HL-60 (cell line): ENCODE measurements at regions not wholly inside any gene's neighbourhood (a gene's known extent, or its start where the extent isn't known, plus 50 kb on each side); places are given as distances from the start of the nearest gene placed in this dataset.

Experiments used
- DNase-seq, 2 experiments: peaks; one replicate each; pipeline ENCODE4 v3.0.0-alpha.2; 2010 to 2020; ENCODE audit warnings: low read depth in 1 of 2, low spot score in 1 of 2
- H3K27ac ChIP-seq: fragments of 250-450 bp; sonication (Bioruptor Pico); replicated peaks from 2 replicates; pipeline ENCODE4 v1.5.1; 2020; ENCODE audit warnings: mild to moderate bottlenecking, moderate library complexity
- H3K27me3 ChIP-seq: fragments of 250-450 bp; sonication (Bioruptor Pico); 2 replicates; pipeline ENCODE4 v1.5.1; 2021; ENCODE audit warnings: mild to moderate bottlenecking, moderate library complexity; ENCODE audit not compliant: insufficient read depth, poor library complexity, severe bottlenecking
- H3K4me3 ChIP-seq: replicated peaks from 2 replicates; pipeline ENCODE4 v1.5.1; 2011; ENCODE audit warnings: mild to moderate bottlenecking, control low read depth, low read length; ENCODE audit not compliant: insufficient read depth
- GABPA ChIP-seq: IDR thresholded peaks from 2 replicates; pipeline ENCODE4 v1.6.1; 2012; ENCODE audit warnings: low read depth
- POLR2AphosphoS5 ChIP-seq: IDR thresholded peaks from 2 replicates; pipeline ENCODE4 v1.6.1; 2012; ENCODE audit warnings: low read depth
- SPI1 ChIP-seq: IDR thresholded peaks from 2 replicates; pipeline ENCODE4 v1.6.1; 2012; ENCODE audit warnings: low read depth, mild to moderate bottlenecking, borderline replicate concordance
- TF ChIP-seq, protein P1 (sequence below): IDR thresholded peaks from one replicate; pipeline ENCODE4 v1.5.1; 2011; ENCODE audit warnings: low read length, control low read depth, inconsistent platforms; ENCODE audit not compliant: insufficient read depth
- TF ChIP-seq, protein P2 (sequence below): IDR thresholded peaks from 2 replicates; pipeline ENCODE4 v1.6.1; 2012; ENCODE audit warnings: low read depth; ENCODE audit not compliant: insufficient replicate concordance

DNA sequence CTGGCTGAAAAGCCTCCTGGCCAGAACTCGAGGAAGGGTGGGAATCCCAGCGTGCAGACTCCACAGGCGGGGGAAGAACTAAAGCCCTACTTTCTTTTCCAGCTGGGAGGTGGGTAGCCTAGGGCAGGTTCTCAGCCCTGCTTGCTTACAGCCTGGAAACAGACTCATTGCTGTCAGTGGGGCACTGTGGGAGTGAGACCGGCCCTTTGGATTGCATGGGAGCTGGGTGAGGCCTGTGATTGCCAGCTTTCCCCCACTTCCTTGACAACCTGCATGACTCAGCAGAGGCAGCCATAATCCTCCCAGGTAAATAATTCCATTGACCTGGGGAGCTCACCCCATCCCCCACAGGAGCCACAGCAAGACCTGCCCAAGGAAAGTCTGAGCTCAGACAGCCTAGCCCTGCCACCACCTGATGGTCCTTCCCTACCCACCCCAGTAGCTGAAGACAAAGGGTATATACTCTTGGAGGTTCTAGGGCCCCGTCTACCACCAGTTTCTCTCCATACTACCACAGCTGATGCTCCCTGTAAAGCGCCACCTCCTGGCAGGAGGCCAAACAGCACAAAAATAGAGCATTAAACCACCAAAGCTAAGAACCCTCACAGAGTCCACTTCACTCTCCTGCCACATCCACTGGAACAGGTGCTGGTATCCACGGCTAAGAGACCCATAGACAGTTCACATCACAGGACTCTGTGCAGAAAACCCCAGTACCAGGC, 294.1 kb downstream of the SEC23A start:
- TF ChIP-seq GABPA (no peak), POLR2AphosphoS5 (no peak)
- Histone ChIP-seq H3K27me3 (no peaks in the 10 kb centered on the region), H3K27ac (no peak overlapping the region), H3K4me3 (no peak overlapping the region)
- no peak for DNase-seq

DNA sequence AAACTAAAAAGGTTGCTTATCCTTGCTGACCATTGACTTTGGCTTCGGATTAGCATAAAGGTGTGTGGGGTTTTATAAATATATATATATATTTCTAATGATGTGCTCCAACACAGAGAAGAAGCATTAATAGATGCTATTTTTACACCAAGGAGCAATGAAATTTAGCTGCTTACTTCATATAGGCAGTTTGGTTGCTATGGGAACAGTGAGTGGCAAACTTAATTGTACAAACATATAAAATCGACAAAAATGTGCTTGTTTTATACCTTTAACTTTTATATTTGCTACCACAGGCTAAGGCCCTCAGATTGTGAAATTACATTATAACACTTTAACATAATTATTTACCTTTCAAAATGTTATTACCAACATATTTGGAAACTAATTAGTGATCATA, 303.4 kb downstream of the SEC23A start:
- Histone ChIP-seq H3K4me3 (no peak overlapping the region), H3K27ac (no peak overlapping the region), H3K27me3 (no peaks in the 10 kb centered on the region)
- DNase-seq: no peak
- TF ChIP-seq GABPA (no peak), POLR2AphosphoS5 (no peak), SPI1 (no peak)
- TF ChIP-seq, protein P1, sequence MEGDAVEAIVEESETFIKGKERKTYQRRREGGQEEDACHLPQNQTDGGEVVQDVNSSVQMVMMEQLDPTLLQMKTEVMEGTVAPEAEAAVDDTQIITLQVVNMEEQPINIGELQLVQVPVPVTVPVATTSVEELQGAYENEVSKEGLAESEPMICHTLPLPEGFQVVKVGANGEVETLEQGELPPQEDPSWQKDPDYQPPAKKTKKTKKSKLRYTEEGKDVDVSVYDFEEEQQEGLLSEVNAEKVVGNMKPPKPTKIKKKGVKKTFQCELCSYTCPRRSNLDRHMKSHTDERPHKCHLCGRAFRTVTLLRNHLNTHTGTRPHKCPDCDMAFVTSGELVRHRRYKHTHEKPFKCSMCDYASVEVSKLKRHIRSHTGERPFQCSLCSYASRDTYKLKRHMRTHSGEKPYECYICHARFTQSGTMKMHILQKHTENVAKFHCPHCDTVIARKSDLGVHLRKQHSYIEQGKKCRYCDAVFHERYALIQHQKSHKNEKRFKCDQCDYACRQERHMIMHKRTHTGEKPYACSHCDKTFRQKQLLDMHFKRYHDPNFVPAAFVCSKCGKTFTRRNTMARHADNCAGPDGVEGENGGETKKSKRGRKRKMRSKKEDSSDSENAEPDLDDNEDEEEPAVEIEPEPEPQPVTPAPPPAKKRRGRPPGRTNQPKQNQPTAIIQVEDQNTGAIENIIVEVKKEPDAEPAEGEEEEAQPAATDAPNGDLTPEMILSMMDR: no peak
- TF ChIP-seq, protein P2, sequence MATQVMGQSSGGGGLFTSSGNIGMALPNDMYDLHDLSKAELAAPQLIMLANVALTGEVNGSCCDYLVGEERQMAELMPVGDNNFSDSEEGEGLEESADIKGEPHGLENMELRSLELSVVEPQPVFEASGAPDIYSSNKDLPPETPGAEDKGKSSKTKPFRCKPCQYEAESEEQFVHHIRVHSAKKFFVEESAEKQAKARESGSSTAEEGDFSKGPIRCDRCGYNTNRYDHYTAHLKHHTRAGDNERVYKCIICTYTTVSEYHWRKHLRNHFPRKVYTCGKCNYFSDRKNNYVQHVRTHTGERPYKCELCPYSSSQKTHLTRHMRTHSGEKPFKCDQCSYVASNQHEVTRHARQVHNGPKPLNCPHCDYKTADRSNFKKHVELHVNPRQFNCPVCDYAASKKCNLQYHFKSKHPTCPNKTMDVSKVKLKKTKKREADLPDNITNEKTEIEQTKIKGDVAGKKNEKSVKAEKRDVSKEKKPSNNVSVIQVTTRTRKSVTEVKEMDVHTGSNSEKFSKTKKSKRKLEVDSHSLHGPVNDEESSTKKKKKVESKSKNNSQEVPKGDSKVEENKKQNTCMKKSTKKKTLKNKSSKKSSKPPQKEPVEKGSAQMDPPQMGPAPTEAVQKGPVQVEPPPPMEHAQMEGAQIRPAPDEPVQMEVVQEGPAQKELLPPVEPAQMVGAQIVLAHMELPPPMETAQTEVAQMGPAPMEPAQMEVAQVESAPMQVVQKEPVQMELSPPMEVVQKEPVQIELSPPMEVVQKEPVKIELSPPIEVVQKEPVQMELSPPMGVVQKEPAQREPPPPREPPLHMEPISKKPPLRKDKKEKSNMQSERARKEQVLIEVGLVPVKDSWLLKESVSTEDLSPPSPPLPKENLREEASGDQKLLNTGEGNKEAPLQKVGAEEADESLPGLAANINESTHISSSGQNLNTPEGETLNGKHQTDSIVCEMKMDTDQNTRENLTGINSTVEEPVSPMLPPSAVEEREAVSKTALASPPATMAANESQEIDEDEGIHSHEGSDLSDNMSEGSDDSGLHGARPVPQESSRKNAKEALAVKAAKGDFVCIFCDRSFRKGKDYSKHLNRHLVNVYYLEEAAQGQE: no peak

DNA sequence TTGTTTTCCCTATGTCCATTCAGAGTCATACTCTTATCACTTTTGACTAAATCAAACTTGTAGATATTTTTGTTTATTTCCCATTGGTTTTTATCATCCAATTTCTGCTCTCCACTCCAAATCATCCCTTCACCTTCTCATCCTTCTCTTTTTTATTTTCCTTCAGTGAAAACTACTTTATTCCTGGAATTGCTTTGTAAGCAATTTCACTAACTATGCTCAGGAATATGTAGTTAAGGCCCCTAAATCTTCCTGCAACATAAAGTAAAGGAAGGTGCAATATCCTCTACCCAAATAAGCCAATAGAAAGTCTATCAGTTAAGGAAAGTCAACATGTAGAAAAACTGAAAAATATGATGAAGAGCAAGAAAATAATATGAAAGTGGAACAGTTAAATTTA, 308.4 kb downstream of the SEC23A start:
- no peak for DNase-seq
- TF ChIP-seq, protein P2: no peak
- TF ChIP-seq SPI1: no peak
- no peak overlapping the region for H3K27ac ChIP-seq
- no peaks in the 10 kb centered on the region for H3K27me3 ChIP-seq
- no peak overlapping the region for H3K4me3 ChIP-seq

DNA sequence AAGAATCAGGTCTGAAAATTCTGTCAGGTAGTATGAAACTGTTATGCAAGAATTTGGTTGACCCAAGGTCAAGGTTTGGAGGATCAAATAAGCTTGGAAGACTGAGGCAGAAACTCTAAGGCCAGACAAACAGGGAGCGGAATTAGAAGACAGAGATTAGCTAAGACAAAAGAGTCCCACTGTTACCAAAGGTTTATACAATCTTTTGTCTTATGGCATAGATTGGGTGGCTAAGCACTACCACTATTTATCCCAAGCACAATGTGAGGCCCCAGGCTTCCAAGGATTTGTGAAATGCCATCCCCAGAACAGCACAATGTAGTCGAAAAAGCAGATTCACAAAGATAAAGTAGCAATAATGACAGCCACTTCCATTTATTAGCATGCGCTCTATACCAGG, 311.2 kb downstream of the SEC23A start:
- TF ChIP-seq, protein P1: no peak
- TF ChIP-seq, protein P2: no peak
- TF ChIP-seq GABPA (no peak), POLR2AphosphoS5 (no peak), SPI1 (no peak)
- no peak for DNase-seq
- Histone ChIP-seq H3K27ac (no peak overlapping the region), H3K4me3 (no peak overlapping the region), H3K27me3 (no peaks in the 10 kb centered on the region)
